ENCODE measurements at regions not wholly inside any gene's neighbourhood (a gene's known extent, or its start where the extent isn't known, plus 50 kb on each side); places are given as distances from the start of the nearest gene placed in this dataset.
"Not testable (repeated sequence)": the region's sequence is repeated elsewhere in the genome, so short reads cannot be mapped to it uniquely, and the experiment has no call there.

- DNase-seq (ENCODE audit: low spot score) = no peak
These were observed 572.4 kb upstream of the B3GAT1 start for GRCh38 chr11:134984421-134984820.

GRCh38 chr11:134982432-134982831 is 570.4 kb upstream of the B3GAT1 start:
- DNase-seq (ENCODE audit: low spot score); in situ Hi-C loops (cut with HindIII; ENCODE audit: low sequenced_read_pairs): not testable (repeated sequence)

More at GRCh38 chr11:134984421-134984820, 572.4 kb upstream of the B3GAT1 start:
- in situ Hi-C loops (cut with HindIII; ENCODE audit: low sequenced_read_pairs) = no loop called here

GRCh38 chr11:134981835-134982234 is 569.8 kb upstream of the B3GAT1 start:
- in situ Hi-C loops (cut with HindIII; ENCODE audit: low sequenced_read_pairs) = no loop called here
- no peak for DNase-seq (ENCODE audit: low spot score)

GRCh38 chr11:134980819-134981710 is 569.0 kb upstream of the B3GAT1 start:
- DNase-seq (ENCODE audit: low spot score) = no peak
- in situ Hi-C loops (cut with HindIII; ENCODE audit: low sequenced_read_pairs) = no loop called here

GRCh38 chr11:134979089-134979457 is 567.0 kb upstream of the B3GAT1 start:
- in situ Hi-C loops (cut with HindIII; ENCODE audit: low sequenced_read_pairs); DNase-seq (ENCODE audit: low spot score): not testable (repeated sequence)

DNA sequence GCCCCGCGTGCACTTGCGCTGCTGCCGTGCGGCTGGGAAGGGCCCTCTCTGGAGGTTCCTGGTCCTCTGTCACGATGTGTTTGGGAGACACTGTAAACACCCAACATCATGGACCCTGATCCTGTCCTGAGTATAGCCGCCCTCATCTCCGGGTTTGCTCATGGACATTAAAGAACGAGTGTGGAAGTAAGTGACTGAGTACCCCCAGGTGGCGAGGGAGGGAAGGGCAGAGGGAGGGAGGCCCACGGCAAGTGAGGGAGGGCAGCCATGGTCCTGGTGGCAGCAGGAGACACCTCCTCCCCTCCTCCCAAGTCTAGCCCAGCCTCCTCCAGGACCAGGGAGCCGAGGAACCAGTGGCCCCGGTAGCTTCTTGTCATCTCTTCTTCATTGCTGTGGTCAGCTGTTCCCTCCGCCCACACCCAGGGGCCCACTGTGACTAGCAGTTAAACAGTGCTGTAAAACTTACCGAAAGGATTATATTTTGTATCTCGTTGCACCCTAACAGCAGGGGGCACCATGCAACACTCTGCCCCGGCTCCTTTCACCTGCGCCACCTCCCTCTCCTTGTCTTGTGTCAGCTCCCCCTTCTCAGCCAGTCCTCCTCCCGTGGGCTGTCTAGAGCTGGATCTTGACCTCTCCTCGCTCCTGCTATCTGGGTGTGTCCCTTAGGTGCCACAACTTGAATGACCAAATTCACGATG is 566.5 kb upstream of the B3GAT1 start:
- in situ Hi-C loops (cut with HindIII; ENCODE audit: low sequenced_read_pairs) = no loop called here
- no peak for DNase-seq (ENCODE audit: low spot score)

GRCh38 chr11:134976551-134976950 is 564.5 kb upstream of the B3GAT1 start:
- no peak for DNase-seq (ENCODE audit: low spot score)
- in situ Hi-C loops (cut with HindIII; ENCODE audit: low sequenced_read_pairs) = no loop called here

- no peak for DNase-seq (ENCODE audit: low spot score)
These were observed 563.9 kb upstream of the B3GAT1 start for GRCh38 chr11:134975866-134976376.

DNA sequence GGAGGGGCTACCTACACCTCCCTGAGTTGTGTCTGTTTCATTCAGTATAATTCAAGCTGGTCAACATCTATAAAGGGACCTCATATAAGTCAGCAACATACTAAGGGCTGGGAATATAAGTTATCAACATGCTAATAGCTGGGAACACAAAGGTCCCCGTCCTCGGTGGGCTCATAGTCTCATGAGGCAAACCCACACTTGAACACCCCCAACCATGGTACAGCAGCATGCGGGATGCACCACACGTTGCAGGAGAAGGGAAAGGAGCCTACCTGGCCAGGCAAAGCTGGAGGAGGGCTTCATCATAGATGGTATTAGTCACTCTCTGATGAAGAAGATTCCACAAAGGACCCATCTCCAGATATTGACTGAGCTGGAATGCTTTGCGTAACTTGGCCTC is 561.8 kb upstream of the B3GAT1 start:
- in situ Hi-C loops (cut with HindIII; ENCODE audit: low sequenced_read_pairs) = no loop called here
- DNase-seq (ENCODE audit: low spot score) = no peak

More at GRCh38 chr11:134975866-134976376, 563.9 kb upstream of the B3GAT1 start:
- in situ Hi-C loops (cut with HindIII; ENCODE audit: low sequenced_read_pairs) = no loop called here

DNA sequence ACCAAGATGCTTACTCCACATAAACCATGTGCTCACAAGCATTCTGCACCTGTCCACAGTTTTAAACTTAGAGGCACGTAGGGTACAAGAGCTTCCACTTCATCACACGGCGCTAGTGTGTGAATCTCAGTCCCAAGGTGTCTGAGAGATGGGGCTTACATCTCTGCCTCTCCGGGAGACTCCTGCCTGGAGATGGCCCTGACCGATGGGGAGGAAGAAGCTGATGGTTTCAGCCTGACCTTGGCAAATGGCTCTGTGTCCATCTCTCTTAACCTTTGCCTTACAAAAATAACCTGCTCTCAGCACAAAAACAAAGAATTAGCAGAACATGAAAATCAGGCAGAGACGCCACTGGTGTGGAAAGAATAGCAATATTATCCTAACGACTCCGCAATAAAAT is 559.3 kb upstream of the B3GAT1 start:
- no peak for DNase-seq (ENCODE audit: low spot score)
- in situ Hi-C loops (cut with HindIII; ENCODE audit: low sequenced_read_pairs) = no loop called here

GRCh38 chr11:134967746-134968145 is 555.7 kb upstream of the B3GAT1 start:
- no peak for DNase-seq (ENCODE audit: low spot score)
- in situ Hi-C loops (cut with HindIII; ENCODE audit: low sequenced_read_pairs) = no loop called here

GRCh38 chr11:134961386-134961785 is 549.3 kb upstream of the B3GAT1 start:
- DNase-seq (ENCODE audit: low spot score); in situ Hi-C loops (cut with HindIII; ENCODE audit: low sequenced_read_pairs): not testable (repeated sequence)

DNA sequence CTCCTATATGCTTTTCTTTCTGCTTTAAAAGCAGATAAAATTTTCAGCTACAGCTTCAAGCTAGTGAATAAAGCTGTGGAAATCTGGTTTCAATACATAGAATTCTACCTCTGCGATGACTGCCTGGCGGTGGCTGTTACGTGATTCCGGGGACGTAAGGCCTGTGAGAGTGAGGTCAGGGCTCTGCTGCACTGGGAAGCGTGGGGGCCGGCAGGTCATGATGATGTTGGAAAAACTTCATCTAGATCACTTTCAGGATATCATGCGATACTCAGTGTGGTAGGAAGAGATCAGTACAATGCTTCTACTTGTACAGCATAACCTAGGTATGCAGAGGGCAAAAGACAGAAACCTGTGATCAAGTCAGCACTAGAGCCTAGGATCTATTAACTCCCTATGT is 546.8 kb upstream of the B3GAT1 start:
- in situ Hi-C loops (cut with HindIII; ENCODE audit: low sequenced_read_pairs) = no loop called here
- no peak for DNase-seq (ENCODE audit: low spot score)

DNA sequence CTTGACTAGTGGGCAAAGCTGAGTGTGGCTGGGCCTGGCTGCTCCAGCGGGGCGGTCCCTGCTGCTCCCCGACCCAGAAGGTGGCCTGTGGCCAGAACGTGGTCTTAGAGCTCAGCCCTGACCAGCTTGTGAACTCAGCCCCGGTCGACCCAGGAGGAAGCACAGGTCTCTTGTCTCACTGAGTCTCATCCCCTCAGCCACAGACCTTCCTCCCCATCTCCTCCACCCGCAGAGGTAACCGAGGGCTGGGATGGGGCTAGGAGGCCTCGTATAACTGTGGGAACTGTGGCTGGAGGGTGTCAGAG is 546.2 kb upstream of the B3GAT1 start:
- no peak for DNase-seq (ENCODE audit: low spot score)
- in situ Hi-C loops (cut with HindIII; ENCODE audit: low sequenced_read_pairs) = no loop called here

GRCh38 chr11:134957540-134958335 is 545.7 kb upstream of the B3GAT1 start:
- DNase-seq (ENCODE audit: low spot score) = no peak
- in situ Hi-C loops (cut with HindIII; ENCODE audit: low sequenced_read_pairs) = no loop called here

DNA sequence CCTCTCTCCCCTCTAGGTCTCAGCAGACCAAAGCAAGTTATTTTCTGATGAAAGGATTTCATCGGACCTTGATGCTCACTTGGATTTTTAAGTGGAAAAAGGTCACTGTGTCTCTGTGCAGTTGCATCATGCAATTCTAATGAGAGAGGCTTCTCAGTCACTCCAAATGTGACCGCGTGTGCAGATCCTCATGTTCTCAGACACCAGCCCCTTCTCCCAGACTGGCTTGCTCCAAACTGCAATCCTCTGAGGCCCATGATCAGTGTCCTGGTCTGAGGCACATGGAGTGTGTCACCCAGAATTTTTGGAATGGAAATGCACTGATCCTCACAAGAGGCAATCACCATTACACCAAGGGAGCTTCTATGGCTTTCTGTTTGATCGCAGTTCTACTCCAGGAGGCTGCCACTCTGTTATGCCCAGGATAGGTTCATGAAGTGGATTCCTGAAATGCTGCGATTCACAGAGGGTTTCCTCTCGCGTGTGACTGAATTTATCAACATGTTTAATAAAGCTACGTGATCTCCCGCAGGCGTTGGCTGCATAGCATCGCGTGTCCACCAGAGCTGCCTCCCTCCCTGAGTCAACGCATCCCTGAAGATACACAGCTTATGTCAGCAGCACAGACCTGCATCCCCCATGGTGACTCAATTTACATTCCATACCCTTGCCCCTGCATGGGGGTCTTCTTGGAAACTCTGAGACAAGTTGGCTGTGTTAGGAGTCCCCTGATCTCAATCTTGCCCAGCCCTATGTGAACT is 544.6 kb upstream of the B3GAT1 start:
- no peak for DNase-seq (ENCODE audit: low spot score)
- in situ Hi-C loops (cut with HindIII; ENCODE audit: low sequenced_read_pairs) = no loop called here

DNA sequence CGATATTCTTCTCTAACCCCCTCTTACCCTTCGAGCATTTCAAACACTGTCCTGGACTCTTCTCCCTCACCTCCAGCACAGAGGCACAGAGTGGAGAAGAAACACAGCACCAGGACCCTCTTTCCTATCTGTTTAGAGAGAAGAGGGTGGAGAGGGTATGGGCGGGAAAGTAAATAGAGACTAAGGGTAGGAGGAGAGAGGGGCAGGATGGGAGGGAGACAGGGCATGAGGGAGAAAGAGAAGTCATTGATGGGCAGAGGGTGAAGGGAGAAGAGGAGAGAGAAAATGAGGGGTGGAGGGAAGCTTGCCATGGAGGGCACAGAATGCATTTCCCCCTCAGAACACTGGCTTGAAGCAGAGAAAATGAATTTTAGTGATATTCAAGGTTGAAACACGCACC is 543.9 kb upstream of the B3GAT1 start:
- in situ Hi-C loops (cut with HindIII; ENCODE audit: low sequenced_read_pairs); DNase-seq (ENCODE audit: low spot score): not testable (repeated sequence)

DNA sequence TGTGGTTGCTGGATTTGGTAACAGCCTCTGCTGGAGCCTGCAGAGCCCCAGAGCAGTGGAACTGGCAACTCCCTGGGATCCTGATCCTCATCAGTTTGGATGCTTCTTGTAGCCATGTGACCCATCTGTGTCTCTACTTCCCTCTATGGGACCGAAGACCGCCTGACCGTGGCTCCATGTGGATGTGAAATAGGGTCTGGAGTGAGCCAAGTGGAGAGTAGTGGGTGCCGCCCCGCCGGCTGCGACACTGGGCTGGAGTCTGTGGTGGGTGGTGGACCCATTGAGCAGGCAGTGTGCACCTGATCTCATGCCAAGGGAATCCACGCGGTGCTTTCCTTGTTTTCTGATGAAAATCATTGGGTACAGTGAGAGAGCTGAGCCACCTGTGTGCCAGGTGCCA is 543.2 kb upstream of the B3GAT1 start:
- in situ Hi-C loops (cut with HindIII; ENCODE audit: low sequenced_read_pairs) = no loop called here
- no peak for DNase-seq (ENCODE audit: low spot score)

- in situ Hi-C loops (cut with HindIII; ENCODE audit: low sequenced_read_pairs); DNase-seq (ENCODE audit: low spot score): not testable (repeated sequence)
These were observed 542.4 kb upstream of the B3GAT1 start for GRCh38 chr11:134954456-134954855.
